ENCODE measurements at regions not wholly inside any gene's neighbourhood (a gene's known extent, or its start where the extent isn't known, plus 50 kb on each side); places are given as distances from the start of the nearest gene placed in this dataset.

- DNase-seq = no peak
- Histone ChIP-seq H4K20me1 (ENCODE audit: insufficient read depth) (no peaks in the 10 kb centered on the region), H3K4me3 (no peak overlapping the region), H3K27me3 (ENCODE audit: insufficient read depth, low read depth) (no peaks in the 10 kb centered on the region), H3F3A (ENCODE audit: insufficient read depth, low read depth) (no peaks in the 10 kb centered on the region), H3K79me2 (ENCODE audit: low read depth) (no peaks in the 10 kb centered on the region), H3K36me3 (ENCODE audit: low read depth) (no peaks in the 10 kb centered on the region), H3K4me1 (replicated peaks; ENCODE audit: insufficient read depth) (no peaks in the 10 kb centered on the region), H3K9me3 (ENCODE audit: insufficient read depth, low read depth) (no peaks in the 10 kb centered on the region), H3K27ac (no peak overlapping the region), H2AFZ (no peak overlapping the region), H3K4me2 (no peak overlapping the region), H3K9me2 (ENCODE audit: insufficient read depth) (no peaks in the 10 kb centered on the region)
- intact Hi-C loops (cut with micrococcal nuclease; ENCODE audit: unreplicated experiment) = loop anchor here (5.0 kb wide), 1 partner anchor 293 kb away; the partner anchor contains the start of gene KLF7
- TF ChIP-seq EZH2 (IDR thresholded peaks at IDR 0.05; ENCODE audit: low read depth) (no peak), CTCF (conservative IDR thresholded peaks at IDR 0.05) (no peak)
- BruUV-seq (replicated peaks) = no TSS peak
- ChIA-PET POLR2A (ENCODE audit: unreplicated experiment) (no interaction called here), CTCF (no interaction called here)
Measured at GRCh38 chr2:207459990-207460757, 69.6 kb upstream of the CREB1 start.

GRCh38 chr2:207463433-207463832 lies 66.3 kb upstream of the CREB1 start:
- Histone ChIP-seq H3K79me2 (ENCODE audit: low read depth) (no peaks in the 10 kb centered on the region), H3K4me1 (replicated peaks; ENCODE audit: insufficient read depth) (no peaks in the 10 kb centered on the region), H3K9me2 (ENCODE audit: insufficient read depth) (no peaks in the 10 kb centered on the region), H3K4me3 (no peak overlapping the region), H3F3A (ENCODE audit: insufficient read depth, low read depth) (no peaks in the 10 kb centered on the region), H3K4me2 (no peak overlapping the region), H3K9me3 (ENCODE audit: insufficient read depth, low read depth) (no peaks in the 10 kb centered on the region), H2AFZ (no peak overlapping the region), H4K20me1 (ENCODE audit: insufficient read depth) (no peaks in the 10 kb centered on the region), H3K36me3 (ENCODE audit: low read depth) (no peaks in the 10 kb centered on the region), H3K27ac (no peak overlapping the region), H3K27me3 (ENCODE audit: insufficient read depth, low read depth) (no peaks in the 10 kb centered on the region)
- BruUV-seq (replicated peaks) = no TSS peak
- ChIA-PET POLR2A (ENCODE audit: unreplicated experiment) (no interaction called here), CTCF (no interaction called here)
- DNase-seq = no peak
- TF ChIP-seq EZH2 (IDR thresholded peaks at IDR 0.05; ENCODE audit: low read depth) = no peak
- no peak for TF ChIP-seq CTCF (conservative IDR thresholded peaks at IDR 0.05)
- intact Hi-C loops (cut with micrococcal nuclease; ENCODE audit: unreplicated experiment) = no loop called here

- Histone ChIP-seq H3K9me3 (ENCODE audit: insufficient read depth, low read depth) (no peaks in the 10 kb centered on the region), H3K36me3 (ENCODE audit: low read depth) (no peaks in the 10 kb centered on the region), H3K79me2 (ENCODE audit: low read depth) (no peaks in the 10 kb centered on the region), H3K27ac (no peak overlapping the region), H3K27me3 (ENCODE audit: insufficient read depth, low read depth) (no peaks in the 10 kb centered on the region), H2AFZ (no peak overlapping the region), H4K20me1 (ENCODE audit: insufficient read depth) (no peaks in the 10 kb centered on the region), H3K4me3 (no peak overlapping the region), H3K9me2 (ENCODE audit: insufficient read depth) (no peaks in the 10 kb centered on the region), H3F3A (ENCODE audit: insufficient read depth, low read depth) (no peaks in the 10 kb centered on the region), H3K4me1 (replicated peaks; ENCODE audit: insufficient read depth) (no peaks in the 10 kb centered on the region), H3K4me2 (no peak overlapping the region)
- CTCF ChIA-PET = no interaction called here
- POLR2A ChIA-PET (ENCODE audit: unreplicated experiment) = no interaction called here
- no peak for TF ChIP-seq CTCF (conservative IDR thresholded peaks at IDR 0.05)
- no peak for TF ChIP-seq EZH2 (IDR thresholded peaks at IDR 0.05; ENCODE audit: low read depth)
- intact Hi-C loops (cut with micrococcal nuclease; ENCODE audit: unreplicated experiment) = no loop called here
- DNase-seq = no peak
- BruUV-seq (replicated peaks) = no TSS peak
Measured at GRCh38 chr2:207464007-207464406, 65.8 kb upstream of the CREB1 start.

Measured in PC-9 (cell line).